OCI-M2 (cell line): ENCODE measurements at regions not wholly inside any gene's neighbourhood (a gene's known extent, or its start where the extent isn't known, plus 50 kb on each side); places are given as distances from the start of the nearest gene placed in this dataset.

Experiments
- DNase-seq: peaks from one replicate; lab custom pipeline; 2025; ENCODE audit not compliant: unreplicated experiment; lab: John Stamatoyannopoulos, UW

- no peak for DNase-seq
Measured at GRCh38 chr13:74084375-74084935, 49.7 kb downstream of the KLF12 start.

- no peak for DNase-seq
Measured at GRCh38 chr13:74082741-74083160, 51.5 kb downstream of the KLF12 start.

- no peak for DNase-seq
Measured at GRCh38 chr13:74080762-74081161, 53.4 kb downstream of the KLF12 start.

- DNase-seq: no peak
Measured at GRCh38 chr13:74077792-74078191, 56.4 kb downstream of the KLF12 start.

- no peak for DNase-seq
Measured at GRCh38 chr13:74077375-74077774, 56.8 kb downstream of the KLF12 start.

- no peak for DNase-seq
Measured at GRCh38 chr13:74074723-74075122, 59.5 kb downstream of the KLF12 start.

- DNase-seq: no peak
Measured at GRCh38 chr13:74073274-74073673, 60.9 kb downstream of the KLF12 start.

GRCh38 chr13:74070513-74070912 lies 63.7 kb downstream of the KLF12 start:
- DNase-seq: no peak

GRCh38 chr13:74070065-74070464 lies 64.1 kb downstream of the KLF12 start:
- no peak for DNase-seq

- no peak for DNase-seq
Measured at GRCh38 chr13:74068471-74068870, 65.7 kb downstream of the KLF12 start.

GRCh38 chr13:74067818-74068217 lies 66.4 kb downstream of the KLF12 start:
- DNase-seq: no peak

- no peak for DNase-seq
Measured at GRCh38 chr13:74066937-74067336, 67.3 kb downstream of the KLF12 start.

- DNase-seq: no peak
Measured at GRCh38 chr13:74064805-74065312, 69.3 kb downstream of the KLF12 start.

- no peak for DNase-seq
Measured at GRCh38 chr13:74063533-74064100, 70.6 kb downstream of the KLF12 start.

- no peak for DNase-seq
Measured at GRCh38 chr13:74062933-74063332, 71.3 kb downstream of the KLF12 start.

- DNase-seq: no peak
Measured at GRCh38 chr13:74061926-74062595, 72.1 kb downstream of the KLF12 start.

GRCh38 chr13:74056801-74057542 lies 77.2 kb downstream of the KLF12 start:
- DNase-seq: no peak

- DNase-seq: no peak
Measured at GRCh38 chr13:74052402-74052928, 81.7 kb downstream of the KLF12 start.

- no peak for DNase-seq
Measured at GRCh38 chr13:74048756-74049155, 85.4 kb downstream of the KLF12 start.

- DNase-seq: no peak
Measured at GRCh38 chr13:74047931-74048600, 86.1 kb downstream of the KLF12 start.

GRCh38 chr13:74046431-74046830 lies 87.8 kb downstream of the KLF12 start:
- no peak for DNase-seq
